ENCODE measurements at regions not wholly inside any gene's neighbourhood (a gene's known extent, or its start where the extent isn't known, plus 50 kb on each side); places are given as distances from the start of the nearest gene placed in this dataset.

GRCh38 chr10:128976856-128977255, 490.2 kb upstream of the MGMT start:
- TF ChIP-seq POLR2A (IDR thresholded peaks at IDR 0.05) (no peak), CTCF (IDR thresholded peaks at IDR 0.05) (no peak)
